ENCODE measurements at regions not wholly inside any gene's neighbourhood (a gene's known extent, or its start where the extent isn't known, plus 50 kb on each side); places are given as distances from the start of the nearest gene placed in this dataset.
A peak's percentile ranks its signal among the peaks of the same experiment; 100 is the strongest.

DNA sequence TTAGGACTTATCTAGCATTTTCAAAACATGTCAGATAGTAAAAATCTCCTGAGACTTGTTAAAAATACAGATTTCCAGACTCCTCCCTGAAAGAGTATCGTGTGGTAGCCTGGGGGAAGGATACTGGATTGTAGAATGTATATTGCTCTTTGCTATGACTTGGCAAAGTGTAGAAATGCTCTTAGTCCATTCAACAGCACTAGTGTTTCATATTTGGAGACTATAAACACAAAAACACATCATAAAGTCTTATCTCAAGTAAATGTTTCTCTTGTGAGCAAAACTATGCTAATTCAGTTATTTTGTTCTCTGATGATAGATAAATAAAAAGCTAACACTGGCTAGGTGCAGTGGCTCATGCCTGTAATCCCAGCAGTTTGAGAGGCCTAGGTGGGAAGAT, 137.5 kb upstream of the PRPS1L1 start:
- no peaks in the 10 kb centered on the region for H3K27me3 Mint-ChIP-seq (ENCODE audit: low read depth)
- peaks cover 3% of the 10 kb centered on the region for H3K9me3 Mint-ChIP-seq
- TF ChIP-seq, protein P1, sequence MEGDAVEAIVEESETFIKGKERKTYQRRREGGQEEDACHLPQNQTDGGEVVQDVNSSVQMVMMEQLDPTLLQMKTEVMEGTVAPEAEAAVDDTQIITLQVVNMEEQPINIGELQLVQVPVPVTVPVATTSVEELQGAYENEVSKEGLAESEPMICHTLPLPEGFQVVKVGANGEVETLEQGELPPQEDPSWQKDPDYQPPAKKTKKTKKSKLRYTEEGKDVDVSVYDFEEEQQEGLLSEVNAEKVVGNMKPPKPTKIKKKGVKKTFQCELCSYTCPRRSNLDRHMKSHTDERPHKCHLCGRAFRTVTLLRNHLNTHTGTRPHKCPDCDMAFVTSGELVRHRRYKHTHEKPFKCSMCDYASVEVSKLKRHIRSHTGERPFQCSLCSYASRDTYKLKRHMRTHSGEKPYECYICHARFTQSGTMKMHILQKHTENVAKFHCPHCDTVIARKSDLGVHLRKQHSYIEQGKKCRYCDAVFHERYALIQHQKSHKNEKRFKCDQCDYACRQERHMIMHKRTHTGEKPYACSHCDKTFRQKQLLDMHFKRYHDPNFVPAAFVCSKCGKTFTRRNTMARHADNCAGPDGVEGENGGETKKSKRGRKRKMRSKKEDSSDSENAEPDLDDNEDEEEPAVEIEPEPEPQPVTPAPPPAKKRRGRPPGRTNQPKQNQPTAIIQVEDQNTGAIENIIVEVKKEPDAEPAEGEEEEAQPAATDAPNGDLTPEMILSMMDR (IDR thresholded peaks at IDR 0.05; ENCODE audit: unreplicated experiment): no peak
- H3K27ac Mint-ChIP-seq: no peak overlapping the region
- H3K4me3 Mint-ChIP-seq: no peak overlapping the region
- H3K36me3 Mint-ChIP-seq: no peaks in the 10 kb centered on the region
- no peak for DNase-seq (ENCODE audit: low spot score in 2 of 2, unreplicated experiment in 2 of 2)
- peaks cover 17% of the 10 kb centered on the region for H3K4me1 Mint-ChIP-seq

- H3K4me3 Mint-ChIP-seq: no peak overlapping the region
- H3K4me1 Mint-ChIP-seq: peaks cover 17% of the 10 kb centered on the region
- H3K9me3 Mint-ChIP-seq: peaks cover 9% of the 10 kb centered on the region
- no peaks in the 10 kb centered on the region for H3K36me3 Mint-ChIP-seq
- H3K27ac Mint-ChIP-seq: no peak overlapping the region
- H3K27me3 Mint-ChIP-seq (ENCODE audit: low read depth): no peaks in the 10 kb centered on the region
- TF ChIP-seq, protein P1 (IDR thresholded peaks at IDR 0.05; ENCODE audit: unreplicated experiment): no peak
- no peak for DNase-seq (ENCODE audit: low spot score in 2 of 2, unreplicated experiment in 2 of 2)
These were observed 138.4 kb upstream of the PRPS1L1 start for GRCh38 chr7:18166002-18166401.

DNA sequence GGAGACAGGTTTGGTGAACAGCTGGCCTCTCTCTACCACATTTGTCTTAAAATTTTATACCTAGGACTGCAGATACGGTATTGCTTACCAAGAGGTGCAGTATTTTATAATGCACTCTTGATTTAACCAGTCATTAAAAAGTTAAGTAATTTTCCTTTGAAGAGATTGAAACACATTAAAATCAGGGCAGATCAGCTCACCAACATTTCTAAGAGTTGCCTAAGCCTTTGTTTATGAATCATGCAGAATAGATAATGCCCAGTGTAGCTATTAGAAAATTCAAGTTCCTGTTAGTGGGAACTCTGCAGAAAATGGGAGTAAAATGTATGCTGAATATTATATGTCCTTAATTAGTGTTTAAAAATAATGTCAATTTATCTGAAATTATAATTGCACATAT, 140.2 kb upstream of the PRPS1L1 start:
- Mint-ChIP-seq H3K4me3 (no peak overlapping the region), H3K9me3 (peaks cover 24% of the 10 kb centered on the region), H3K36me3 (no peaks in the 10 kb centered on the region), H3K27ac (no peak overlapping the region), H3K27me3 (ENCODE audit: low read depth) (no peaks in the 10 kb centered on the region), H3K4me1 (peaks cover 10% of the 10 kb centered on the region)
- TF ChIP-seq, protein P1 (IDR thresholded peaks at IDR 0.05; ENCODE audit: unreplicated experiment): no peak
- DNase-seq (ENCODE audit: low spot score in 2 of 2, unreplicated experiment in 2 of 2): no peak

DNA sequence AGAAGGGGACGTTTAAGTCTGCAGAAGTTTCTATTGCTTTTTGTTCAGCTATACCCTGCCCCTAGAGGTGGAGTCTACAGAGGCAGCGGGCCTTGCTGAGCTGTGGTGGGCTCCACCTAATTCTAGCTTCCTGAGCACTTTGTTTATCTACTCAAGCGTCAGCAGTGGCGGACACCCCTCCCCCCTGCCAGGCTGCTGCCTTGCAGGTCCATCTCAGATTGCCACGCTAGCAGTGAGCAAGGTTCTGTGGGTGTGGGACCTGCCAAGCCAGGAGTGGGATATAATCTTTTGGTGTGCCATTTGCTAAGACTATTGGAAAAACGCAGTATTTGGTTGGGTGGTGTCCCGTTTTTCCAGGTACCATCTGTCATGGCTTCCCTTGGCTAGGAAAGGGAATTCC, 147.3 kb upstream of the PRPS1L1 start:
- no peak overlapping the region for H3K4me3 Mint-ChIP-seq
- H3K27me3 Mint-ChIP-seq (ENCODE audit: low read depth): no peaks in the 10 kb centered on the region
- TF ChIP-seq, protein P1 (IDR thresholded peaks at IDR 0.05; ENCODE audit: unreplicated experiment): no peak
- peaks cover 40% of the 10 kb centered on the region for H3K9me3 Mint-ChIP-seq
- no peak overlapping the region for H3K27ac Mint-ChIP-seq
- DNase-seq (ENCODE audit: low spot score in 2 of 2, unreplicated experiment in 2 of 2): no peak
- peaks cover 4% of the 10 kb centered on the region for H3K36me3 Mint-ChIP-seq
- H3K4me1 Mint-ChIP-seq: peaks cover 25% of the 10 kb centered on the region

DNA sequence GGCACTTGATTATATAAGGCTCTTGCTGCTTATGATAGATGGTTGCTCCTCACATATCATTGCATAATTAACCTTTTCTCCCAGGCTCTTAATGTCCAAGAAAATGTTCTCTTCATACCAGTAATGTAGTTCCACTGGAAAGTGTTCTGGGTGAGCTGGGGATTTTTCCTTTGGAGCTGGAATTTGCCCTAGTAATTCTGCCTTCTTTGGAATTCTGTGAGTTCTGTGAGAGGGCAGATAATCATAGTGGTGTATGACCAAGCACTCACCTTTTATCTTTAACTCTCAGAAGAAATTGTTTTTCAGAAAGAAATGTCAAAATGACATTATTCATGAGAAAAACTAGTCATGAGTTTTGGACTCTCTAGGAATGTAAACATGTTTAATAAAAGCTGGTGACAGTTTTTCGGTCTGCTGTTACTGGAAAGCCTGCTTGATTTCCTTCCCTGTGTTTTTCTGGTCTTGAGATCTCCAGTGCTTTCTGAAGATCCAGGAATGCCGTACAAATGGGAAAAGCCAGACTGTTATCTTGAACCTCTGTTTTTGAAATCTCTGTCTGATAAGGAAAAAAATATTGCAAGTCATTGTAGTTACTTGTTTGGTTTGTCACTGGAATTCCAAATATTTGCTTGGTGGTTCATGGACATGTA, 148.3 kb upstream of the PRPS1L1 start:
- TF ChIP-seq, protein P1 (IDR thresholded peaks at IDR 0.05; ENCODE audit: unreplicated experiment): no peak
- Mint-ChIP-seq H3K9me3 (peaks cover 36% of the 10 kb centered on the region), H3K4me3 (no peak overlapping the region), H3K27me3 (ENCODE audit: low read depth) (no peaks in the 10 kb centered on the region), H3K36me3 (peaks cover 4% of the 10 kb centered on the region), H3K27ac (peak overlapping the region; percentile 93), H3K4me1 (peaks cover 25% of the 10 kb centered on the region)
- DNase-seq (ENCODE audit: low spot score in 2 of 2, unreplicated experiment in 2 of 2): no peak
